Gastrocnemius medialis (tissue), 4 donors: ENCODE measurements at regions not wholly inside any gene's neighbourhood (a gene's known extent, or its start where the extent isn't known, plus 50 kb on each side); places are given as distances from the start of the nearest gene placed in this dataset.

Experiments used
- ATAC-seq, 2 donors: fragments of 150-250 bp; one replicate each; pipeline ENCODE4 v1.9.1; 2016
- DNase-seq, 2 donors: peaks; one replicate each; pipeline ENCODE4 v3.0.0-alpha.2; 2019
- H3K27ac ChIP-seq, 4 donors: fragments of 200-600 bp; sonication (generic); 1 replicate in 1 of 4; 2 replicates in 3 of 4; pipeline ENCODE4 v1.5.1; 2016 to 2018; ENCODE audit warnings: mild to moderate bottlenecking in 2 of 4, moderate library complexity in 1 of 4
- H3K27me3 ChIP-seq, 3 donors: fragments of 200-600 bp; sonication (generic) in 2 of 3; 1 replicate in 1 of 3; 2 replicates in 2 of 3; pipeline versions ENCODE4 v1.5.1 to v1.6.0; 2016 to 2019; ENCODE audit warnings: mild to moderate bottlenecking in 1 of 3, moderate library complexity in 1 of 3
- H3K36me3 ChIP-seq, 2 donors: fragments of 200-600 bp; sonication (generic) in 1 of 2; one replicate each; pipeline ENCODE4 v1.5.1; 2017 to 2018
- H3K4me1 ChIP-seq, 2 donors: fragments of 200-600 bp; sonication (generic) in 1 of 2; one replicate each; pipeline ENCODE4 v1.5.1; 2016 to 2017; ENCODE audit warnings: mild to moderate bottlenecking in 2 of 2
- H3K4me3 ChIP-seq, 4 donors: fragments of 200-600 bp; sonication (generic) in 3 of 4; 1 replicate in 1 of 4; 2 replicates in 3 of 4; pipeline ENCODE4 v1.5.1; 2016 to 2019; ENCODE audit warnings: mild to moderate bottlenecking in 2 of 4
- H3K9me3 ChIP-seq, 3 donors: fragments of 200-600 bp; sonication (generic) in 2 of 3; 1 replicate in 1 of 3; 2 replicates in 2 of 3; pipeline ENCODE4 v1.5.1; 2016 to 2019
- CTCF ChIP-seq, 5 experiments: fragments of 450-650 bp in 3 of 5; fragments of 200-600 bp in 2 of 5; sonication (generic) in 2 of 5; IDR thresholded peaks in 4 of 5; conservative IDR thresholded peaks in 1 of 5; 1 replicate in 4 of 5; 2 replicates in 1 of 5; pipeline ENCODE4 v1.5.1; 2016 to 2019; ENCODE audit warnings: antibody characterized with exemption in 5 of 5, mild to moderate bottlenecking in 3 of 5, moderate library complexity in 3 of 5
- POLR2A ChIP-seq, 2 donors: fragments of 450-650 bp; IDR thresholded peaks; one replicate each; pipeline ENCODE4 v1.6.1; 2017; ENCODE audit warnings: antibody characterized with exemption in 2 of 2, mild to moderate bottlenecking in 2 of 2, moderate library complexity in 2 of 2
- in situ Hi-C, 4 donors: fragments of 200-750 bp; cut with MboI; loops; one replicate each; pipeline versions ENCODE4 v1.15.0 to v1.8.0; 2017; ENCODE audit warnings: low sequenced_read_pairs in 4 of 4
- intact Hi-C: fragments of 100-400 bp; cut with DNase I; formaldehyde crosslinking; loops from one replicate; pipeline ENCODE4 v1.15.1; 2023; ENCODE audit warnings: low total_unique reads

DNA sequence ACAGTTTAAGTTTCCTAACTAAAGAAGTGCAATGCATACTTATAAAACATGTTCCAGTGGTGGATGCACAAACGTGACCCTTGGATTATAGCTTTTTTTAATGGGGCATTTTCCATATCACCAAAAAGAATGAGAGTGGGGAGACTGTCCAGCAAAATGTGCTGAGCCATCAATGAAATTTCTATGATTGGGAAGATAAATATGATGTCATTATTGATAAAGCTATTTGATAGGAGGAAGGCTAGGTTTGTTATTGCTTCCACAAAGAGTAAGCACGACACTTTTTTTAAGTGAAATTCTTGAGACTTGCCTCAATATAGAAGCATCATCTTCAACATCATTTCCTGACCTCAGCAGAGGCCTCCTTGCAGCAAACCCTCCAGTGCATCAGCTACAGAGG, 174.6 kb upstream of the CLEC14A start:
- no peak for TF ChIP-seq POLR2A (IDR thresholded peaks at IDR 0.05)
- no peak for TF ChIP-seq CTCF (IDR thresholded peaks at IDR 0.05 in 4 of 5, conservative IDR thresholded peaks at IDR 0.05 in 1 of 5)
- Histone ChIP-seq H3K36me3 (no peaks in the 10 kb centered on the region), H3K4me1 (no peaks in the 10 kb centered on the region), H3K27ac (no peak overlapping the region), H3K9me3 (no peaks in the 10 kb centered on the region), H3K27me3 (no peaks in the 10 kb centered on the region), H3K4me3 (no peak overlapping the region)
- intact Hi-C loops = no loop called here
- ATAC-seq (no peak), DNase-seq (no peak)
- in situ Hi-C loops = no loop called here

DNA sequence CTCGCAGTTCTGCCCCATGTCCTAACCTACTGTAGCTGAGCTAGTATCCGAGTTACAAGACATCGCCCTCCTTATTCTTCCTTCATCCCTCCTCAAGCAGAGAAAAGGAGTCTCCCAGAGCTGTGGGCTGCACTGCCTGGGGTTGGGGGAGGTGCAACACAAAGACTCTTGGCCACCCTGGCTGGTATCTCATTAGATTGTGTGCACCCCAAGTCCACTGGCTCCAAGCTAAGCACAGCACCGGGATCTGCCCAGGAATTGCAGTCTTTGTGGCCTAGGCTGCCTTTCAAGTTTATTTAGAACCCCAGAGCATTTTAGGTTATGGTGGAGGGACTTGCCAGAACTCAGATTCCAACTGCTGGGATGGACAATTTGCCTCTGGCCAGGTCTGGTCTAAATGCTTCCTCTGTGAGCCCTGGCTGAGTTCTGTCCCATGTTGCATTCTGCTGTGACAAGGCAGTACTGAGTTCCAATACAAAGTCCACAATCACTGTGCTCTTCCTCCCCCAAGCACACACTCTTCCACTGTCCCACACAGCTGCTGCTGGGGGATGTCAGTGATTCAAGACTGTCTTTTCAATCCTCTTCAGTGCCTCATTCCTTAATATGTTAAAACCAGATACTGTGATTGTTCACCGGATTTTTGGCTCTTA, 169.6 kb upstream of the CLEC14A start:
- ATAC-seq (no peak), DNase-seq (no peak)
- in situ Hi-C loops = no loop called here
- intact Hi-C loops = no loop called here
- no peaks in the 10 kb centered on the region for H3K4me1 ChIP-seq
- no peaks in the 10 kb centered on the region for H3K27me3 ChIP-seq
- no peaks in the 10 kb centered on the region for H3K36me3 ChIP-seq
- no peak overlapping the region for H3K27ac ChIP-seq
- TF ChIP-seq CTCF (IDR thresholded peaks at IDR 0.05 in 4 of 5, conservative IDR thresholded peaks at IDR 0.05 in 1 of 5) = no peak
- H3K9me3 ChIP-seq = no peaks in the 10 kb centered on the region
- H3K4me3 ChIP-seq = no peak overlapping the region

- peak overlapping the region in 1 of 4 donors; percentile 3 for H3K27ac ChIP-seq
- intact Hi-C loops (no loop called here), in situ Hi-C loops (no loop called here)
Measured at GRCh38 chr14:38420048-38420447, 164.2 kb upstream of the CLEC14A start.

DNA sequence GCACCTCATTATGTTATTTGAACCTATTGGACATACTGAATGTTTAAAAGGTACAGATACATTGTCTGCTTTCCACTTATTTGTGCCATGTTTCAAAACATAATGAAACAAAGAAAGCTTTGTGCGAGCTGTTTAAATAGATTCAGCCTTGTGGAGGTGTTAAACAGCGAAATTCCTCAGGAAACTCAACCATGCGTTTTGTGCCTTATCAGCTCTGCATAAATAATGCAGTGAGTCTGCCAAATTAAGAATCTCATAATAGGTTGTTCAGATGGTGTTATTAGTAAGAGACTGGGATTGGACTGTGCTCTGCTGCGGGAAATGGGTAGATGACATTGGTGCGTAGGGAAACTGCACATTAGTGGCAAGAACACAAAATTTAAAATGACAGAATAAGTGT, 163.7 kb upstream of the CLEC14A start:
- Histone ChIP-seq H3K4me3 (no peak overlapping the region), H3K27me3 (no peaks in the 10 kb centered on the region), H3K36me3 (no peaks in the 10 kb centered on the region), H3K9me3 (no peaks in the 10 kb centered on the region), H3K4me1 (no peaks in the 10 kb centered on the region), H3K27ac (peak overlapping the region in 1 of 4 donors; percentile 4)
- no peak for ATAC-seq
- TF ChIP-seq POLR2A (IDR thresholded peaks at IDR 0.05) (no peak), CTCF (IDR thresholded peaks at IDR 0.05 in 4 of 5, conservative IDR thresholded peaks at IDR 0.05 in 1 of 5) (no peak)
- in situ Hi-C loops (no loop called here), intact Hi-C loops (no loop called here)
- DNase-seq = no peak

More at GRCh38 chr14:38420048-38420447, 164.2 kb upstream of the CLEC14A start:
- H3K4me3 ChIP-seq = no peak overlapping the region
- H3K27me3 ChIP-seq = no peaks in the 10 kb centered on the region
- H3K9me3 ChIP-seq = no peaks in the 10 kb centered on the region
- H3K4me1 ChIP-seq = no peaks in the 10 kb centered on the region
- DNase-seq = no peak
- ATAC-seq = no peak
- TF ChIP-seq CTCF (IDR thresholded peaks at IDR 0.05 in 4 of 5, conservative IDR thresholded peaks at IDR 0.05 in 1 of 5) (no peak), POLR2A (IDR thresholded peaks at IDR 0.05) (no peak)
- no peaks in the 10 kb centered on the region for H3K36me3 ChIP-seq

DNA sequence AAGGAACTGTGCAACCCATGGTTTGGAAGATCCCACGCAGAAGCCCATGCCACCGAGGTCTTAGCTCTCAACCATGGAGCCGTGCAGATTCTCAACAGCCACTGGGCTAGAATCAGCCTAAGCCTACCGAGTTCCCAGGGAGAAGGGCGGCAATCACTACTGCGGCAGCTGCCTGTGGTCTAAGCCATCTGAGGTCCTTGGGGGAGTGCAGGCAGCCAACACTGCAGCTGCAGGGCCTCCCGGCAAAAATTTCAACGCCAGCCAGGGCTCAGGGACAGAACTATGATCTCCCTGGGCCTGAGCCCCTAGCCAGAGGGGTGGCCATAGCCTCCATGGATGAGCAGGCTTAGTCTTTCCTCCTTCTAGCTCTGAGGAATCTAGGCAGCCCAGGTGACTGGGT, 156.8 kb upstream of the CLEC14A start:
- no peaks in the 10 kb centered on the region for H3K4me1 ChIP-seq
- H3K9me3 ChIP-seq = no peaks in the 10 kb centered on the region
- in situ Hi-C loops (no loop called here), intact Hi-C loops (no loop called here)
- no peak for TF ChIP-seq CTCF (IDR thresholded peaks at IDR 0.05 in 4 of 5, conservative IDR thresholded peaks at IDR 0.05 in 1 of 5)
- no peak for TF ChIP-seq POLR2A (IDR thresholded peaks at IDR 0.05)
- H3K27ac ChIP-seq = no peak overlapping the region
- H3K27me3 ChIP-seq = no peaks in the 10 kb centered on the region
- H3K4me3 ChIP-seq = no peak overlapping the region
- no peaks in the 10 kb centered on the region for H3K36me3 ChIP-seq
- no peak for DNase-seq
- no peak for ATAC-seq
